Mesothelial cell of epicardium (in vitro differentiated cells): ENCODE measurements at regions not wholly inside any gene's neighbourhood (a gene's known extent, or its start where the extent isn't known, plus 50 kb on each side); places are given as distances from the start of the nearest gene placed in this dataset.

ENCODE experiments used
- DNase-seq, 2 experiments: peaks; one replicate each; pipeline ENCODE4 v3.0.0; 2021; ENCODE audit warnings: low spot score in 2 of 2; ENCODE audit not compliant: unreplicated experiment in 2 of 2
- H3K27ac Mint-ChIP-seq: 2 replicates; pipeline ENCODE4 v1.8.0; 2021; ENCODE audit warnings: mixed read lengths
- H3K27me3 Mint-ChIP-seq: 2 replicates; pipeline ENCODE4 v1.8.0; 2021; ENCODE audit warnings: low read depth, mixed read lengths
- H3K36me3 Mint-ChIP-seq: 2 replicates; pipeline ENCODE4 v1.8.0; 2021; ENCODE audit warnings: mixed read lengths
- H3K4me1 Mint-ChIP-seq: 2 replicates; pipeline ENCODE4 v1.8.0; 2021; ENCODE audit warnings: mixed read lengths
- H3K4me3 Mint-ChIP-seq: 2 replicates; pipeline ENCODE4 v1.8.0; 2021; ENCODE audit warnings: mild to moderate bottlenecking, moderate library complexity, mixed read lengths
- H3K9me3 Mint-ChIP-seq: 2 replicates; pipeline ENCODE4 v1.8.0; 2021; ENCODE audit warnings: mixed read lengths
- CTCF ChIP-seq: fragments of 200-600 bp; sonication (generic); IDR thresholded peaks from one replicate; pipeline ENCODE4 v1.5.0; 2021; ENCODE audit warnings: antibody characterized with exemption; ENCODE audit not compliant: unreplicated experiment

GRCh38 chr11:44493383-44493782 is 72.1 kb upstream of the CD82 start:
- TF ChIP-seq CTCF, result no peak
- Mint-ChIP-seq H3K36me3 (no peaks in the 10 kb centered on the region), H3K4me3 (no peak overlapping the region), H3K27me3 (peaks cover 32% of the 10 kb centered on the region), H3K27ac (no peak overlapping the region), H3K9me3 (no peaks in the 10 kb centered on the region), H3K4me1 (no peaks in the 10 kb centered on the region)
- DNase-seq, result no peak

DNA sequence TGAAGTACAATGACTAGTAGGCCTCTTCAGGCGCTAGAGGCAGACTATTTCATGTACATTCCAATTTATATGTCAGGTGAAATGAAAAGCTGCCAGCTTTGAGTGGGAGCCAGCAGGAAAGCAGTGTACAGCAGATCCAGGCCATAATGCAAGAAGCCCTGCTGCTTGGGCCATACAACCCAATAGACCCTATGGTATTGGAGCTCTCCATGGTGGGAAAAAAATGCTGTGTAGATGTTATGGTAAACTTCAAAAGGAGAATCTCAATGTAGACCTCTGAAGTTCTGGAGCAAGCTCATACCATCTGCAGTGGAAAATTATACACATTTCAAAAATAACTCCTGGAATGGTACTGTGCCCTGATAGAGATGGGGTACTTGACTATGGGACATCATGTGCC is 71.5 kb upstream of the CD82 start:
- Mint-ChIP-seq H3K9me3 (no peaks in the 10 kb centered on the region), H3K27me3 (peaks cover 32% of the 10 kb centered on the region), H3K4me1 (no peaks in the 10 kb centered on the region), H3K27ac (no peak overlapping the region), H3K4me3 (no peak overlapping the region), H3K36me3 (no peaks in the 10 kb centered on the region)
- no peak for TF ChIP-seq CTCF
- DNase-seq, result no peak

DNA sequence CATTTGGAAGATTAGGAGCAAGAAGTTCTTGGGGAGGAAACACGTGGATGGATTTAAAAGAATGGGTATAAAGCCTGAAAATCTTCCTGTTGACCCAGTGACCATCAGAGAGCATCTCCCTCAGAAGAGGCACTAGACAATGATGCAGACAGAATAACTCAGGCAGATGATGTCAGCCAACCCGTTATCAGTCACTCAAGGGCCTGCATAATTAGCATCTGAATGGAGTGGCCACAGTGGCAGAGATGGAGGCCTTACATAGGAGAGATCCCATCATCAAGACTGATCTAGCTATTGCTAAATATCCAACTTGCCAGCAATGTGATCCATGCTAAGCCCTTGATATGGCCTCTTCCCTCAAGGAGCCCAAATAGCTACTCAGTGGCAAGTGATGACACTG is 70.7 kb upstream of the CD82 start:
- Mint-ChIP-seq H3K36me3 (no peaks in the 10 kb centered on the region), H3K4me1 (no peaks in the 10 kb centered on the region), H3K27me3 (peaks cover 31% of the 10 kb centered on the region), H3K4me3 (no peak overlapping the region), H3K27ac (no peak overlapping the region), H3K9me3 (no peaks in the 10 kb centered on the region)
- DNase-seq, result no peak
- no peak for TF ChIP-seq CTCF

- no peak for TF ChIP-seq CTCF
- peaks cover 38% of the 10 kb centered on the region for H3K27me3 Mint-ChIP-seq
- no peaks in the 10 kb centered on the region for H3K36me3 Mint-ChIP-seq
- DNase-seq, result no peak
- H3K4me1 Mint-ChIP-seq, result no peaks in the 10 kb centered on the region
- H3K9me3 Mint-ChIP-seq, result no peaks in the 10 kb centered on the region
- H3K27ac Mint-ChIP-seq, result no peak overlapping the region
- no peak overlapping the region for H3K4me3 Mint-ChIP-seq
Observed at GRCh38 chr11:44496391-44496790, 69.1 kb upstream of the CD82 start.

DNA sequence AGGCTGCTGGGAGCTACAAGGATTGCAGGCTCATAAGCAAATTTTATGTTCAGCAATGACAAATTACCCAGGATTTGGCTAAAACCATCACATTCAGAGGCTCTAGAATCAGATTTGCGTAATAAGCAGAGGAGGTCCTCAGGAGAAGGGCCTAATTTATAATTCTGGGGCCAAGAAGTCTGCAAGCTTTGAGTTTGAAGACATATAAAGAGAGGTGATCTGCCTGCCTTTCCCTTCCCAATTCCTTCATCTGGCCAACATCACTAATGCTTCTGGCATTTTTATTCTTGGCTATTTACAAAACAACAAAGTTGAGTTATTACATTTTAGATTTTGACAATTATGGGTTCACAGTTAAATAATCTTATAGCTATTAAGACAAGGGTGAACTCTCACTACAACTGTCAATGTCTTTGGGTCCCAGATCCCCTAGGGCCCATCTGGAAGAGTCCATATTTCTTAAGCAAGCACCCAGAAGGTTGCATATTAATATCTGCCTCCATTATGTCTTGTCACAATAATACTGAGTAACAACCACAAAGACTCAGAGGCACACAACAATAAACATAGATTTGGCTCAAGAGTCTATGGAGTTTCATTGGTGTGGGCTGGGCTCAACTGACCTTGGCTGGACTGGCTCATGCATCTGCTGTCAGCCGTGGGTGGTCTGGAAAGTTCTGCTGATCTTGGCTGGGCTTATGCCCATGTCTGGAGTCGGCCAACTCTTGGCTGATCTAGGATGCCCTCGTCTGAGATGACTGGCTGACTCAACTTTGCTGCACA is 67.2 kb upstream of the CD82 start:
- H3K36me3 Mint-ChIP-seq, result no peaks in the 10 kb centered on the region
- H3K27me3 Mint-ChIP-seq, result peaks cover 44% of the 10 kb centered on the region
- no peak overlapping the region for H3K4me3 Mint-ChIP-seq
- H3K4me1 Mint-ChIP-seq, result no peaks in the 10 kb centered on the region
- no peak overlapping the region for H3K27ac Mint-ChIP-seq
- no peak for DNase-seq
- no peak for TF ChIP-seq CTCF
- no peaks in the 10 kb centered on the region for H3K9me3 Mint-ChIP-seq
